PC-9 (cell line): ENCODE measurements at regions not wholly inside any gene's neighbourhood (a gene's known extent, or its start where the extent isn't known, plus 50 kb on each side); places are given as distances from the start of the nearest gene placed in this dataset.

Experiments used
- EZH2 ChIP-seq: fragments of 200-600 bp; sonication (generic); IDR thresholded peaks from 2 replicates; pipeline ENCODE4 v1.8.0; 2017; ENCODE audit warnings: antibody characterized with exemption, low read depth
- TF ChIP-seq, protein P1 (sequence below): fragments of 200-600 bp; sonication (generic); conservative IDR thresholded peaks from 2 replicates; pipeline ENCODE4 v1.6.1; 2017; ENCODE audit warnings: mixed run types, antibody characterized with exemption, mild to moderate bottlenecking, moderate library complexity

DNA sequence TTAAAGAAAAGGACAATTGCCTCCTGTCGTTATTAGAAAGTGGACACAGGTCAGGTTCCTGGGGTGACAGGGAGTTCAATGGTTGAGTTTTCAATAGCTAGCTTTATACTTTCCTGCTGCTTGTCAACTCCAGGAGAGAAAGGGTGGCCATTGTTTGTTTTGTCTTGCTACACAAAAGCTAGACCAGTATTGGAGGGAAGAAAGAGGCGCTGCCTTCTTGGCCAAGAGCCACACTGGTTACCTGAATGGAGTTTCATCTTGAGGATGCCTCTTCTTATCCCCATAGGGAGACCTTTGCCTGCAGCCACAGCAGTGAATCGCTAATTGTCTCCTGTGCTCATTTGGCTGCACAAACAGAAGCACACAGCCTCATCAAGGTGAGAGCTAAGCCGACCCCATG, 279.4 kb upstream of the GRIA1 start:
- TF ChIP-seq, protein P1, sequence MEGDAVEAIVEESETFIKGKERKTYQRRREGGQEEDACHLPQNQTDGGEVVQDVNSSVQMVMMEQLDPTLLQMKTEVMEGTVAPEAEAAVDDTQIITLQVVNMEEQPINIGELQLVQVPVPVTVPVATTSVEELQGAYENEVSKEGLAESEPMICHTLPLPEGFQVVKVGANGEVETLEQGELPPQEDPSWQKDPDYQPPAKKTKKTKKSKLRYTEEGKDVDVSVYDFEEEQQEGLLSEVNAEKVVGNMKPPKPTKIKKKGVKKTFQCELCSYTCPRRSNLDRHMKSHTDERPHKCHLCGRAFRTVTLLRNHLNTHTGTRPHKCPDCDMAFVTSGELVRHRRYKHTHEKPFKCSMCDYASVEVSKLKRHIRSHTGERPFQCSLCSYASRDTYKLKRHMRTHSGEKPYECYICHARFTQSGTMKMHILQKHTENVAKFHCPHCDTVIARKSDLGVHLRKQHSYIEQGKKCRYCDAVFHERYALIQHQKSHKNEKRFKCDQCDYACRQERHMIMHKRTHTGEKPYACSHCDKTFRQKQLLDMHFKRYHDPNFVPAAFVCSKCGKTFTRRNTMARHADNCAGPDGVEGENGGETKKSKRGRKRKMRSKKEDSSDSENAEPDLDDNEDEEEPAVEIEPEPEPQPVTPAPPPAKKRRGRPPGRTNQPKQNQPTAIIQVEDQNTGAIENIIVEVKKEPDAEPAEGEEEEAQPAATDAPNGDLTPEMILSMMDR: no peak
- no peak for TF ChIP-seq EZH2
